Breast epithelium (tissue), 3 donors: ENCODE measurements at regions not wholly inside any gene's neighbourhood (a gene's known extent, or its start where the extent isn't known, plus 50 kb on each side); places are given as distances from the start of the nearest gene placed in this dataset.

Experiments used
- POLR2A ChIP-seq: fragments of 450-650 bp; IDR thresholded peaks from one replicate; pipeline ENCODE4 v1.6.1; 2016; ENCODE audit warnings: antibody characterized with exemption, mild to moderate bottlenecking, moderate library complexity
- POLR2AphosphoS5 ChIP-seq, 3 donors: sonication (generic); formaldehyde crosslinking; IDR thresholded peaks; one replicate each; pipeline ENCODE4 v1.6.1; 2017; ENCODE audit warnings: antibody characterized with exemption in 3 of 3

GRCh38 chr2:180523621-180524340 lies 456.6 kb upstream of the UBE2E3 start:
- TF ChIP-seq POLR2A (no peak), POLR2AphosphoS5 (IDR thresholded peaks at IDR 0.05) (no peak)
